Right lobe of liver (tissue), 4 donors: ENCODE measurements at regions not wholly inside any gene's neighbourhood (a gene's known extent, or its start where the extent isn't known, plus 50 kb on each side); places are given as distances from the start of the nearest gene placed in this dataset.

Source experiments
- CTCF ChIP-seq, 4 donors: fragments of 200-600 bp in 3 of 4; fragments of 450-650 bp in 1 of 4; IDR thresholded peaks; one replicate each; pipeline versions ENCODE4 v1.5.1 to v1.8.0; 2016 to 2022; ENCODE audit warnings: antibody characterized with exemption in 4 of 4, mild to moderate bottlenecking in 2 of 4
- POLR2A ChIP-seq: fragments of 450-650 bp; IDR thresholded peaks from one replicate; pipeline ENCODE4 v1.6.1; 2017; ENCODE audit warnings: antibody characterized with exemption, mild to moderate bottlenecking
- donor health status: DM: no; HTN: no; CAD: no.
- donor health status: DM: no; HTN: no; CAD: no.
- donor health status: DM: no; HTN: yes; CAD: no.

DNA sequence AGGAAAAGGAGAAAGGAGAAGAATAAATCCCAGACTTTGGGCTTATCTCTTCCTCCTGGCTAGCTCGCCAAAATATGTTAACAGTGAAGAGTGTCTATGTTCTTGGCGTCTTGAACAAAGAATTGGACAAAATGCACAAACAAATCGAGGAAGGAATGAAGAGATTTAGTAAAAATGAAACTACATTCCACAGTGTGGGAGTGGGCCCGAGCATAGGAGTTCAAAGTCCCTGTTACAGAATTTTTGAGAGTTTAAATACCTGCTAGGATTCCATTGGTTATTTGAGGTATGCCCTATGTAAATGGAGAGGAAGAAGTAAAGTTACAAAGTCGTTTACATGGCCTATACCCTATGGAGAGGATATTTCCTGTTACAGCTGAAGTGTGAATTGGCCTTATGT, 525.1 kb upstream of the CNTN5 start:
- TF ChIP-seq CTCF (IDR thresholded peaks at IDR 0.05) (no peak), POLR2A (no peak)
